Astrocyte (in vitro differentiated cells and primary cell): ENCODE measurements at regions not wholly inside any gene's neighbourhood (a gene's known extent, or its start where the extent isn't known, plus 50 kb on each side); places are given as distances from the start of the nearest gene placed in this dataset.

Experiments used
- DNase-seq: peaks from one replicate; pipeline ENCODE4 v3.0.0-alpha.2; 2010; ENCODE audit warnings: low read depth
- FAIRE-seq: peaks from 2 replicates; lab custom pipeline; 2011; peaks lifted over from hg19 to GRCh38; lab: Jason Lieb, UNC
- H2AFZ ChIP-seq: 2 replicates; pipeline ENCODE4 v1.6.0; 2012; ENCODE audit warnings: low read depth, low read length, inconsistent platforms
- H3K27ac ChIP-seq: 2 replicates; pipeline ENCODE4 v1.5.1; 2011; ENCODE audit warnings: low read depth, low read length, inconsistent platforms
- H3K27me3 ChIP-seq: 2 replicates; pipeline ENCODE4 v1.6.0; 2011; ENCODE audit warnings: low read length, inconsistent platforms; ENCODE audit not compliant: insufficient read depth
- H3K36me3 ChIP-seq: 2 replicates; pipeline ENCODE4 v1.5.1; 2011; ENCODE audit warnings: low read length, inconsistent platforms; ENCODE audit not compliant: insufficient read depth
- H3K4me1 ChIP-seq: 2 replicates; pipeline ENCODE4 v1.5.1; 2011; ENCODE audit warnings: low read length, inconsistent platforms; ENCODE audit not compliant: insufficient read depth
- H3K4me2 ChIP-seq: 2 replicates; pipeline ENCODE4 v1.6.0; 2012; ENCODE audit warnings: low read length, inconsistent platforms
- H3K4me3 ChIP-seq: 2 replicates; pipeline ENCODE4 v1.5.1; 2011; ENCODE audit warnings: low read depth, mild to moderate bottlenecking, low read length, inconsistent platforms; ENCODE audit not compliant: insufficient read depth
- H3K79me2 ChIP-seq: 2 replicates; pipeline ENCODE4 v1.6.0; 2012; ENCODE audit warnings: mild to moderate bottlenecking, low read length, inconsistent platforms; ENCODE audit not compliant: insufficient read depth
- H3K9ac ChIP-seq: 2 replicates; pipeline ENCODE4 v1.6.0; 2012; ENCODE audit warnings: mild to moderate bottlenecking, low read length, inconsistent platforms
- H3K9me3 ChIP-seq: 2 replicates; pipeline ENCODE4 v1.5.1; 2012; ENCODE audit warnings: low read depth, mild to moderate bottlenecking, low read length, inconsistent platforms; ENCODE audit not compliant: insufficient read depth
- H4K20me1 ChIP-seq: 2 replicates; pipeline ENCODE4 v1.6.0; 2012; ENCODE audit warnings: low read length, inconsistent platforms; ENCODE audit not compliant: insufficient read depth
- H3K27ac Mint-ChIP-seq: one replicate; pipeline ENCODE4 v1.8.0; 2021; ENCODE audit warnings: mild to moderate bottlenecking, mixed read lengths; ENCODE audit not compliant: unreplicated experiment
- H3K27me3 Mint-ChIP-seq: one replicate; pipeline ENCODE4 v1.8.0; 2021; ENCODE audit warnings: low read depth, mixed read lengths; ENCODE audit not compliant: unreplicated experiment
- H3K36me3 Mint-ChIP-seq: one replicate; pipeline ENCODE4 v1.8.0; 2021; ENCODE audit warnings: low read depth, mixed read lengths; ENCODE audit not compliant: unreplicated experiment
- H3K4me1 Mint-ChIP-seq: one replicate; pipeline ENCODE4 v1.8.0; 2021; ENCODE audit warnings: low read depth, mixed read lengths; ENCODE audit not compliant: unreplicated experiment
- H3K4me3 Mint-ChIP-seq: one replicate; pipeline ENCODE4 v1.8.0; 2021; ENCODE audit warnings: mild to moderate bottlenecking, moderate library complexity, mixed read lengths; ENCODE audit not compliant: unreplicated experiment
- H3K9me3 Mint-ChIP-seq: one replicate; pipeline ENCODE4 v1.8.0; 2021; ENCODE audit warnings: mild to moderate bottlenecking, mixed read lengths; ENCODE audit not compliant: unreplicated experiment
- CTCF ChIP-seq: IDR thresholded peaks from 2 replicates; pipeline ENCODE4 v1.5.1; 2011; ENCODE audit warnings: low read depth, mild to moderate bottlenecking, inconsistent platforms, low read length, moderate library complexity; ENCODE audit not compliant: insufficient read depth
- EZH2 ChIP-seq: IDR thresholded peaks from 2 replicates; pipeline ENCODE4 v1.6.1; 2012; ENCODE audit warnings: mild to moderate bottlenecking, low read length, inconsistent platforms; ENCODE audit not compliant: insufficient read depth

- no peak overlapping the region for H3K27ac Mint-ChIP-seq
- no peak for TF ChIP-seq EZH2
- DNase-seq: no peak
These were observed 447.1 kb upstream of the MAP3K7 start for GRCh38 chr6:91033964-91034363.

GRCh38 chr6:91031581-91031980 lies 444.7 kb upstream of the MAP3K7 start:
- no peaks in the 10 kb centered on the region for H3K4me1 Mint-ChIP-seq
- peaks cover 2% of the 10 kb centered on the region for H3K27me3 ChIP-seq
- H3K9me3 ChIP-seq: no peaks in the 10 kb centered on the region
- H3K4me3 Mint-ChIP-seq: no peak overlapping the region
- no peaks in the 10 kb centered on the region for H3K4me1 ChIP-seq
- no peaks in the 10 kb centered on the region for H3K36me3 Mint-ChIP-seq
- peaks cover 9% of the 10 kb centered on the region for H3K27me3 Mint-ChIP-seq
- H3K9ac ChIP-seq: no peak overlapping the region
- H3K27ac Mint-ChIP-seq: no peak overlapping the region
- no peak for TF ChIP-seq CTCF
- TF ChIP-seq EZH2: no peak
- no peaks in the 10 kb centered on the region for H4K20me1 ChIP-seq
- no peak overlapping the region for H3K4me3 ChIP-seq
- H3K36me3 ChIP-seq: no peaks in the 10 kb centered on the region
- no peak overlapping the region for H3K27ac ChIP-seq
- FAIRE-seq (no peak), DNase-seq (no peak)
- H3K9me3 Mint-ChIP-seq: no peaks in the 10 kb centered on the region
- H3K79me2 ChIP-seq: no peaks in the 10 kb centered on the region
- no peak overlapping the region for H2AFZ ChIP-seq
- H3K4me2 ChIP-seq: no peak overlapping the region

More at GRCh38 chr6:91033964-91034363, 447.1 kb upstream of the MAP3K7 start:
- peaks cover 5% of the 10 kb centered on the region for H3K27me3 Mint-ChIP-seq
- Histone ChIP-seq H3K9me3 (no peaks in the 10 kb centered on the region), H3K4me2 (no peak overlapping the region), H4K20me1 (no peaks in the 10 kb centered on the region), H2AFZ (no peak overlapping the region), H3K36me3 (no peaks in the 10 kb centered on the region), H3K4me1 (no peaks in the 10 kb centered on the region), H3K27ac (no peak overlapping the region), H3K4me3 (no peak overlapping the region), H3K9ac (no peak overlapping the region), H3K79me2 (no peaks in the 10 kb centered on the region), H3K27me3 (no peaks in the 10 kb centered on the region)
- FAIRE-seq: no peak
- no peaks in the 10 kb centered on the region for H3K36me3 Mint-ChIP-seq
- no peaks in the 10 kb centered on the region for H3K4me1 Mint-ChIP-seq
- H3K9me3 Mint-ChIP-seq: no peaks in the 10 kb centered on the region
- H3K4me3 Mint-ChIP-seq: no peak overlapping the region

GRCh38 chr6:91029211-91029610 lies 442.3 kb upstream of the MAP3K7 start:
- Mint-ChIP-seq H3K27ac (no peak overlapping the region), H3K27me3 (peaks cover 9% of the 10 kb centered on the region), H3K9me3 (no peaks in the 10 kb centered on the region), H3K36me3 (no peaks in the 10 kb centered on the region), H3K4me3 (no peak overlapping the region), H3K4me1 (no peaks in the 10 kb centered on the region)
- Histone ChIP-seq H3K4me1 (no peaks in the 10 kb centered on the region), H3K9me3 (no peaks in the 10 kb centered on the region), H3K27ac (no peak overlapping the region), H4K20me1 (no peaks in the 10 kb centered on the region), H3K9ac (no peak overlapping the region), H3K27me3 (peaks cover 2% of the 10 kb centered on the region), H3K4me3 (no peak overlapping the region), H3K79me2 (no peaks in the 10 kb centered on the region), H3K36me3 (no peaks in the 10 kb centered on the region), H2AFZ (no peak overlapping the region), H3K4me2 (no peak overlapping the region)
- TF ChIP-seq CTCF: no peak
- TF ChIP-seq EZH2: no peak
- no peak for DNase-seq
- FAIRE-seq: no peak
